OCI-M1 (cell line): ENCODE measurements at regions not wholly inside any gene's neighbourhood (a gene's known extent, or its start where the extent isn't known, plus 50 kb on each side); places are given as distances from the start of the nearest gene placed in this dataset.

Source experiments
- DNase-seq: peaks from one replicate; lab custom pipeline; 2025; lab: John Stamatoyannopoulos, UW

GRCh38 chr22:47678048-47678447, 915.6 kb downstream of the TBC1D22A start:
- DNase-seq, result peak; percentile 42

- DNase-seq, result no peak
Measured at GRCh38 chr22:47676685-47677084, 914.2 kb downstream of the TBC1D22A start.

- no peak for DNase-seq
Measured at GRCh38 chr22:47674600-47674999, 912.1 kb downstream of the TBC1D22A start.

GRCh38 chr22:47673557-47673956, 911.1 kb downstream of the TBC1D22A start:
- DNase-seq, result no peak

GRCh38 chr22:47672526-47672925, 910.1 kb downstream of the TBC1D22A start:
- no peak for DNase-seq

GRCh38 chr22:47665151-47665550, 902.7 kb downstream of the TBC1D22A start:
- DNase-seq, result no peak

- no peak for DNase-seq
Measured at GRCh38 chr22:47663615-47664605, 901.5 kb downstream of the TBC1D22A start.

- DNase-seq, result no peak
Measured at GRCh38 chr22:47659467-47660223, 897.2 kb downstream of the TBC1D22A start.

- no peak for DNase-seq
Measured at GRCh38 chr22:47658182-47658581, 895.7 kb downstream of the TBC1D22A start.

GRCh38 chr22:47657224-47657623, 894.8 kb downstream of the TBC1D22A start:
- DNase-seq, result no peak

- no peak for DNase-seq
Measured at GRCh38 chr22:47656806-47657205, 894.4 kb downstream of the TBC1D22A start.

- no peak for DNase-seq
Measured at GRCh38 chr22:47655930-47656329, 893.5 kb downstream of the TBC1D22A start.

- DNase-seq, result no peak
Measured at GRCh38 chr22:47654922-47655491, 892.6 kb downstream of the TBC1D22A start.

- no peak for DNase-seq
Measured at GRCh38 chr22:47653921-47654320, 891.5 kb downstream of the TBC1D22A start.

GRCh38 chr22:47651216-47651987, 889.0 kb downstream of the TBC1D22A start:
- no peak for DNase-seq

GRCh38 chr22:47647720-47648119, 885.3 kb downstream of the TBC1D22A start:
- DNase-seq, result no peak

GRCh38 chr22:47647181-47647580, 884.7 kb downstream of the TBC1D22A start:
- no peak for DNase-seq

GRCh38 chr22:47645923-47646322, 883.5 kb downstream of the TBC1D22A start:
- DNase-seq, result no peak

GRCh38 chr22:47645450-47645914, 883.0 kb downstream of the TBC1D22A start:
- peak; percentile 2 for DNase-seq

- DNase-seq, result no peak
Measured at GRCh38 chr22:47634347-47634746, 871.9 kb downstream of the TBC1D22A start.

- no peak for DNase-seq
Measured at GRCh38 chr22:47633111-47633510, 870.7 kb downstream of the TBC1D22A start.

- no peak for DNase-seq
Measured at GRCh38 chr22:47632701-47633100, 870.3 kb downstream of the TBC1D22A start.
